NOMO-1 treated with DMSO at 0.1 percent for 48 hours (cell line): ENCODE measurements at regions not wholly inside any gene's neighbourhood (a gene's known extent, or its start where the extent isn't known, plus 50 kb on each side); places are given as distances from the start of the nearest gene placed in this dataset.

Experiments used
- DNase-seq: peaks from one replicate; lab custom pipeline; 2025; ENCODE audit not compliant: unreplicated experiment; lab: John Stamatoyannopoulos, UW

DNA sequence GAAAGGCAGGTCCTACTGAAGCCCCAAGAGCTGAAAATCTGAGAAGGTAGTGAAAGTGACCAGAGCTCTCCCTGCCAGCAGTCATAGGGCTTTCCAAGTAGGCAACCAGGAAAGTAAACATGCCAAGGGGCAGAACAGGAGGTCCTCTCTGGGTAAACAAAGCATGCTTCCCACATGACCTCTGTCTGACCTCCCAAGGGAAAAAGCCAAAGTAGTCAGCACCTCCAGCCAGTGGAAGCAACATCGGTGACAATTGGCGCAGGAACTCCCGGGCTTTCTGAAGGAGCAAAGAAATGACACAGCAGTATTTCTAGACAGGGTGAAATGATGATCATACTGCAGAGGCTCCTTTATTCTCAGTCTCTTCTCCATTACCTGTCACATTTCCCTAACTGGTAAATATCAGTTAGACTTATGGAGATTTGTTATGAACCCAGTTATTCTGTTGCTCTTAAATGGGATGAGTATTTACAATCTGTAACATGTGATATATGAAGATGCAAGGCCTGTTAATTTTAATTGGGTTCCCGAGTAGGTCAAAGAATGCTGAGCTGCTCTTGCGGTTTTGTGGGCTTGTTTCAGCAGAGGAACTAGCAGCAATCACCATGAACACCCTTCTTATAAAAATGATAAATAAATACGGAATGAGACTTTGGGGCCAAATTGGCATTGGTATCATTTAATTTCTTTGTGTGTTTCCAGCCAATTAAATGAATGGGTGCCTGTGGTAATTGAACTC is 321.0 kb downstream of the RND3 start:
- DNase-seq: no peak

DNA sequence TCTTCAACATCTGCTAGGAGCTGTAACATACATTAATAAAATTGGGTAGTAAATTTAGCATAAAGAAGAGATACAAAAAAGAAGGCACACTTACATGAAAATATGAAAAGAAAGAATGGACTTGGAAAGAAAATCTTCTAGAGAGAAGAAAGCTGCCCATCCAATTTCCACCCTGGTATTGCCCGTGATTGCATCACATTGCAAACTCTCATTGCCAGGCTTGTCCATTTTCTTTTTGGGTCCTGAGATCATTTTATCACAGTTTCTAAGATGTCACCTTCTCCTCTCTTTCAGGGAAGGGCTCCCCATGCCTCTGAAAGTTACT is 321.5 kb downstream of the RND3 start:
- no peak for DNase-seq

DNA sequence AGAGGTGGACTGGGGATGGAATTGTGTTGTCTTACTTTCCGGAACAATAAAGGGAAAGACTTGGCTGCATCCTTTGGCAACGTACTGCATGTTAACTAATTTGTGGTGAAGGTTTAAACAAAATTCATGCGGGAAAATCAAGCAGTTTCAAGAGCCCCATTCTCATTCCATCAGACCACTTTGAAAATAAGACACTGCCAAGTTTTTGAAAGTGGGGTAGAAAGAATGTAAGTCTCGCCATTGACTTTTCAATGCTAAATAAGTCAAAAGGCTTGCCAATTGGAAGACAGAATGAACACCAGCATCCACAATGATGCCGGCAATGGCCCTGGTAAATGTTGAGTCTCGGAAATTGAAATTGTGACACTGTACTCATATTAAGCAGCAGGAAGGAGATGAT is 322.0 kb downstream of the RND3 start:
- DNase-seq: no peak

DNA sequence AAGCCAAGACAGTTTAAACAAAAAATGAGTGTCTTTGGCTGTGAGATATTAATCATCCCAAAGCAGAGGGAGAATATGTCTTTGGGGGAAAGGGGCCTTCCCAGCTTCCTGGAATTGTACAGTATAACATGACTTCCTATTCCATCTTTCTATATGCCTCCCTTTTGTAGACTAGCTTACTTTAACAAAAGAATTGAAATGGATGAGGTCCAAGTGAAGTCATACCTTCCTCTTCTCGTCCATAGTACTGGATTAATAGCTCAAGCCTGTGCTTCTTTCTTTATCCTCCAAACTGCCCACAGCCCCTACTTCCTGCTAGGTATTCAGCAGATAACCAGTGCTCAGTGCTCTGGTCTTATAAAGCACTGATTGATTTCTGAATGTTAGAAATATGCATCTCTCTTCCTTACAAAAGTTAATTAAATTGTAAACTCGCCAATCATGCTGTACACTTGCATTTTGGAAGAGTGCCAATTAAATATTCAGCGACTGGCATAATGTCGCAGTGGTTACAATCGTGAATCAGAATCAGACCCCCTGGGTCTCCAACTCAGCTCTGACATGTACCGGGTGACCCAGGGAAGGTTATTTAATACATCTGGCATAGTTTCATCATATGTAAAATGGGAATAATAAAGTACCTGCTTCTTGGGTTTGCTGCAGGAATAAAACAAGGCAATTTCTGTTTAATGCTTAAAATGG is 325.1 kb downstream of the RND3 start:
- no peak for DNase-seq

DNA sequence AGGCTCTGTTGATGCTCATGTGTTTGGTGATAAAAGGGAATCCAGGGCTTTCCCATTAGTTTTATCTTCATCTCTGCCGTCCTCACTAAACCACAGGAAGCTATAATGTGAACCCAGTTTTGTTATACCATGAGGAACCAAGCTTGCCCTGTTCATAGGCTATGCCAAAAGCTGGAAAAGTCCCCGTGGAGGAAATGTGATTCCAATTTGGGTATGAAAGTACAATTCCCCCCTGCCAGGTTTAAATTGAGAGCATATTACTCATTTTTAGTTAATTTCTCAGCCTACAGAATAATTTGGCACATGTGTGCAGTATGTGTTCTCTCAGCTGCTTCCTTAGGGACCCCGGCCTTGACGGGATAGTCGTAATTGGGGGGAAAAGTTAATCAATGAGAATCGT is 327.4 kb downstream of the RND3 start:
- no peak for DNase-seq

DNA sequence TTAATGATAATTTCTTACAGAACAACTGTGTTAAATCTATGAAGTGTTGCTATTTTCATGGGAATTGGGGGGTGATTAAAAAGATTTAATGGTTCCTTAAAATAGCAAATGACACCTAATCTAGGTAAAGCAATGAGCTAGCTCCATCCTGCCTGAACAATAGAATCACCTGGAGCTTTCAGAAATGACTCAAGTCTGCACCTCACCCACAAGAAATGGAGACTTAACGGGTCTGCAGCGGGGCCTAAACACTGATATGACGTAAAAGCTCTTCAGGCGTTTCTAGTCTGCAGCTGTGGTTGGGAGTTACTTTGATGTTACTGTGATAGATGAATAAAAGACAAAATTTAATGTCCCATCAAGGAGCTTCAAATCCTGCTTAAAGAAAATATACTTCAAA is 328.2 kb downstream of the RND3 start:
- no peak for DNase-seq

DNA sequence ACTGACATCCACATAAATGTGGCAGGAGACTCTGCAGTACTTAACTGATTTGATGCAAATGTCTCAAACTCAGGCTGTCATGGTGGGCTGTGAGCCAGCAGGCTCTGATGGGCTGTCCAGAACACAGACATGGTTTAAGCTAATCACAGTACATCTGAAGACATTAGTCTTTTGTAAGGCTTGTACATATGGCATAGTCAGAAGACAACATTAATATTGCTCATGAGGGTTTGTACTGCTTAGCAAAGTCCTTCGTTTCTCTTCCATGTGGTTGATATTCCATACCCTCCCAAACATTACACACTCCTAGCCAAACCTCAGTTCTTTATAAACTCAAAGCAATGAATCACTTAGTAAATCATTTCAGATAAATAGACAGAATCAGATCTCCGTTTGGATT is 330.6 kb downstream of the RND3 start:
- DNase-seq: no peak

DNA sequence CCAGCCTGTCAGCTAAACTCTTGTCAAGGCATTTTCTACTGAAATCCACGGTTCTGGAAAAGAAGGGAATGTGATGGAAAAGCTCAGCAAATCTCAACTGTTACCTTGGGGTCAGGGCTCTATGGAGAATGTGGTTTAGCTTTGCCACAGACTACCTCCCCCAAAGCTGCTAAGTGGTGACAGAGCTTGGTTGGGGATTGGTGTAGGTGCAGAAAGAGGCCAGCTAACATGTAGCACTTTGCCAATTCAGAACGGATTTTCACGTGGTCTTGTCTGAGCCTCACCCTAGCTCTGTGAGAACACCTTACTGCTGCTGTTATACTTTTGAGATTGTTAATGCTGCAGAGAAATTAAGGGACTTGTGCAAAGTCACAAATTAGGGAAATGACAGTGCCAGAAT is 331.1 kb downstream of the RND3 start:
- DNase-seq: no peak

DNA sequence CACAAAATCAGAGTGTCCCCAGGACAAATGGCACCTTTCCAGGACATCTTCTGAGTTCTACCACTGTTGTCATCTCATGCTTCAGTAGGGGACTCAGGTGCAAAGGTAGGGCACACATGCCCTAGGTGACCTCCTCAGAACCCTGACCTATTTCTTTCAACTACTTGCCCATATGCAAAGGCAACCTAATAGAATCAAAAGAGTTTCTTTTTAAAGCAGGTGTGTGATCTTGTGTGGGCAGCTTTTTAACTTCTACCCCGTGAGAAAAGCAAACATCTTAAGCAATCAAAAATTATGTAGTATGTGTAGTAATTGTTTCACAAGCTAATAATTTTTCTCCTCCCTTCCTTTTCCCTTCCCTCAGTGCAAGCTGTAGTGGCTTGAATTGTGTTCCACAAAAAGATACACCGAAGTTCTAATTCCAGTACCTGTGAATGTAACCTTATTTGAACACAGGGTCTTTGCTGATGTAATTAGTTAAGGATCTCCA is 333.1 kb downstream of the RND3 start:
- DNase-seq: no peak

DNA sequence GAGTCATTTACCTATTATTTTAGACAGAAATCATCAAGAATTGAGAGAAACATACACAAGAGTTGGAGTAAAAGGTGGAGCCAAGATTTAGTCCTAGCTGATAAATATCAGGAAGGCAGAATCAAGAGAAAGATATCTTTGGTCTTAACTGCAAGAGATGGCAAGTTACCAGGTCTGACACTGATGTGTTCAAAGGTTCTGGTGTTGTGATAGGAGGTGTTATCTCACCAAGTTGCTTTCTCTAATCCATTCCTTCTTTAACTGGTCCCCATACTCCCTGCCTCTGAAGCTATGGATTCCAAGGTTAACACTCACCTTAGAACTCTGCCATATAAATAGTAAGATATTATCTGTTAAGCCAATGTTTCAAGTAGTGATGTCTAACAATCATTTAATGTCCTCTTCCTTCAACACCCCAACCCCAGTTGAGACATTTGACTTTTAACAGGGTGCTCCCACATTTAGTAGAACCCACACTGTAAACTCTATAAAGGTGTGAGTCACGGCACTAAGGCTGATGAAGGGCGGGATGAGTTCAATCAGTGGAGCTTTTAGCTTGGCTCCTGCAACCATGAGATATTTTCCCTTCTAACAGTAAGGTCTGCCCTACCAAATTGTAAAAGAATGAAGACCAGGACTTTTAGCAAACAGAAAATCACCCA is 333.7 kb downstream of the RND3 start:
- no peak for DNase-seq

DNA sequence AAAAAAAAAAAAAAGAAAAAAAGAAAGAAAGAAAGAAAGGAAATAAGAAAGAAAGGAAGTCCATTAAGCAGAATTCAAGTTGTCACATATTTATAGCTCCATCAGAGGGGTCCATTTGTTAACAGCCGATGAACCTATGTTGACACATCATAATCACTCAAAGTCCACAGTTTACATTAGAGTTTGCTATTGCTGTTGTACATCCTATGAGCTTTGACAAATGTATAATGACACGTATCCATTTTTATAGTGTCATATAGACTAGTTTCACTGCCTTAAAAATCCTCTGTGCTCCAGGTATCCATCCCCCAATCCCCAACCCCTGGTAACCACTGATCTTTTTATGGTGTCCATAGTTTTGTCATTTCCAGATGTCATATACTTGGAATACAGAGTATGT is 335.2 kb downstream of the RND3 start:
- DNase-seq: no peak

DNA sequence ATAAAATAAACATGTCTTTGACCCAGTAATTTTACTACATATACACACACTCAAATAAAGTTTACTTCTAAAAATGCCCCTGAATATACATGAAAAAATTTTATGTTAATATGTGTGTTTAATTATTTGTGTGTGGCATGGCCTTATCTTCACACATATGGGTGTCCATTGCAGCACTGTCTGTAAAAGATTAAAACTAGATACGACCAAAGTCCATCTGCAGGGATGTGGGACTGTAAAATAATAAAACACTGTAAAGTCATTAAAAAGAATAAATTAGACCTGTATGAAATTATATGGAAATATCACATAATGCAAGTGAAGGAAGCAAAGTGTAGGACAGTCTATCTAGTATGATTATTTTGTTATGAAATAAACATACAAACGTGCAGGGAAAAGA is 337.3 kb downstream of the RND3 start:
- no peak for DNase-seq

DNA sequence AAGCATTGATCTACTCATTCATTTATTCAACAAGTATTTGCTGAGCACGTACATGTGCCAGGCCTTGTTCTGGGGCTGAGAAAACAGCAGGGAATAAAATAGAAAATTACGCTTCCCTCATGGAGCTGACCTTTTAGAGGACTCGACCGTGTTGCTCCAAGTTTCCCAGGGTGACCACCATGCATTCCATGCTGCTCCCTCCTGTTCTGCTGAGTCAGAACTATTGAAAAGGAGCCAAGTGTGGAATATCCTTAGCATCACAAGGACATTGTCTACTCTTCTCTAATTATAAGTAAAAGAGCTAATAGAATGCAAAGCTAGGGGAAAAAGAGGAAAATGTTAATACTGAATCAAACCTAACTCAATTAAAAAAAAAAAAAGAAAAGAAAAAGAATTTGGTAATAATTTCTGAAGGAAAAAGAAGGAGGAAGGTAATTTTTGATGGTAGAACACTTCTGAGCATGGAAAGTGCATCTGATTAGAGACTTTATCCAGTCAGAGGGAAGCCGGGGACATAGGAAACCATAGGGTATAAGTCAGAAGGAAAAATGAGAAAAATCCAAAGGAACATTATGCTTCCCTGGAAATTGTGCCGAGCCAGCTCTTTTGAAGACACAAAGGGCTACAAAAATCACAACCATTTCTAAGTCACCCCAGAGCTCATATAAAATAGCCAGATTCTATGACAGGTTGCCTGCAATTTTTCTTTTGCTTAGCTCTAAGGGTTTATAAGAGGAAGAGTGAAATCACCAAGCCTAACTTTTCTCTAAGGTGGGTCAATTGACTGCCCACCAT is 339.4 kb downstream of the RND3 start:
- DNase-seq: no peak

DNA sequence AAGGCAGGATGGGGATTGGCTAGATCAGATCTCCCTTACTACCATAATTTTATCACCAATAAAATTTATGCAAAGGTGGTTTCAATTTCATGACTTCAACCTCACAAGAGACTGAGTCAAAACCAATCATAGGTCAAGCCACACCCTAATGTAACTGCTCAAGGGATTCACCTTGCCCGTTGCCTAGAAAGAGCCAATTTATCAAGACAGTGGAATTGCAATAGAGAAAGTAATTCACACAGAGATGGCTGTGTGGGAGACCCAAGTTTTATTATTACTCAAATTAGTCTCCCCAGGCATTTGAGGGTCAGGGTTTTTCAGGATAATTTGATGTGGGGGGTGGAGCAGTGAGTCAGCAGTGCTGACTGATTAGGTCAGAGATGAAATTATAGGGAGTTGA is 340.6 kb downstream of the RND3 start:
- no peak for DNase-seq

DNA sequence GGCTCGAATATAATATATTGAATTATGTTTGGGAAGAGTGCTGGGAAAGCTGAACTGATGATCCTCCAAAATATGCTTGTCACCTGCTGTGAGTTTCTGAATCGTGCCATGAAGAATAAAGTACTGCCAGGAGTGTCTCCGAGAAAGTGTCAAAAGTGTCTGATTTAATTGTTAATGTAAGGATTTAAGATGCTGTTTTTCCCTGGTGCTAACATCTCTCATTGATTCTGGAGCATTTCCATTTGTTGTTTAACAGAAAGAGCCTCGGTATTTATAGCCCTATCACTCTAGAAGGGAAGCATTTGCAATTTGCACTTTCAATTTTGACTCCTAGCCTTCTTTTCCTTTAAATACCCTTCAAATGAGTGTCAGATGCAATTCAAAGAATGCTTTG is 342.2 kb downstream of the RND3 start:
- DNase-seq: no peak

DNA sequence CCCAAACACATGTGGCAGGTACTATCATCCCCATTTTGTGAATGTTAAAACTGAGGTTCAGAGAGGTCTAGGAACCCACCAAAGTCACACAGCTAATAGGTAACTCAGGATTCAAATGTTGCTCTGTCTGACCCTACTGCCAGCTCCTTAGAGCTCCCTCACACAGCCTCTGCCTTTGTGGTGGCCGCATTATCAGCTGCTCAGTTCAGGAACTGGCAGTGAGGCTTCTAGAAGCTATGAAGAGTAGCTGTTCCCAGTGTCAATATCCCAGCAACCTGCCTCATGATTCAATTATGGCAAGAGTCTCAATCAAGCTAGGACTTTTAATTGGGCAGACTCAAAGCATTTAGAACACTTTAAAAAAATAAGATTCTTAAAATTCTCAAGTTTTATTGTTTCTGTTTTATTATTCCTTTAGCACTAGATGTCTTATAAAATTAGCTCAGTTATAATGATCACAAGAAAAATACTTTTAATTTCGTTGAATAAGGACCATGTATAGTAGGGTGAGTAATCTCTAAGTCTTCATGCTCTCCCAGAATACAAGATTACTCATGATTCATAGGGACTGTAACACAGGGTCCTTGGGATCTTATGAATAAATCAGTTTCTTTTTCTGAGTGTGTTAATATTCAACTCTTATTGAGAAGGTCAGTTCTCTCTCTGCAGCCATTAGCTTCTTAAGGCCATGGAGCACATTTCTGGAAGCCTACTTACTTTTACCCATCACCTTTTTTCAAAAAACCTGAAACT is 342.7 kb downstream of the RND3 start:
- no peak for DNase-seq

DNA sequence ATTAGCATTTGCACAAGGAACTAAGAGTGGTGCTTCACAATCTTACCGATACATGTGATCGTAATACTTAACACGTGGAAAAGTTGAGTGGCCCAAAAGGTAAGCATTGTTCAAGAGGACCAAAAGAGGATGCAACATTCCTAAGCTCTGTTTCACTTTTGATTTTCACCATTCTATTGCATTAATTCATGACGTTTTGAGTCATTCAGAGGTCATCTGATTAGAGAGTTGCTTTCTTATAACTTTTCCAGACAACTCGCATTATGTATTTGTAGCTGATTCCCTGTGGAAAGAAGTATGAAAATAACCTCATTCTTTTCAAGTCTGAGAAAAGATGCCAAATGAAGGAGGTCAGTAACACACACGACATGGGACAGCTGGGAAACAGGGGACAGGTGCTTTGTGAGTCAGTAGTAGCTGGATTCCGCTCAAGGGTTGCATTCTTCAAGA is 344.4 kb downstream of the RND3 start:
- no peak for DNase-seq

DNA sequence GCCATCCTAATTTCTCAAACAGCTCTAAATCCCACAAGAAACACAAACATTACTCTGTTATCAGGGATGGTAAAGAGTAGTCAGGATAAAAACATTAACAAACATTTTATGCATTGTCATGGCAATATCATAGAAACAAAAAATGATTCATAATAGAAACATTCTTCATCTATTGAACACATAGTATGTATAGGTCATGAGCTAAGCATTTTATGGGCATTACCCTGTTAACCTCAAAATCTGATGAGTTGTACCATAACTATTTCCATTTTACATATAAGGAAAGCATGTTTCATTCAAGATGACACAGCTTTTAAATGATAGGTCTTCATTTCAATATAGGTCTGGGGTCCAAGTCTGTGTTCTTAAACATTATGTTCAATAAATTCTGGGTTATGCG is 344.9 kb downstream of the RND3 start:
- DNase-seq: no peak

DNA sequence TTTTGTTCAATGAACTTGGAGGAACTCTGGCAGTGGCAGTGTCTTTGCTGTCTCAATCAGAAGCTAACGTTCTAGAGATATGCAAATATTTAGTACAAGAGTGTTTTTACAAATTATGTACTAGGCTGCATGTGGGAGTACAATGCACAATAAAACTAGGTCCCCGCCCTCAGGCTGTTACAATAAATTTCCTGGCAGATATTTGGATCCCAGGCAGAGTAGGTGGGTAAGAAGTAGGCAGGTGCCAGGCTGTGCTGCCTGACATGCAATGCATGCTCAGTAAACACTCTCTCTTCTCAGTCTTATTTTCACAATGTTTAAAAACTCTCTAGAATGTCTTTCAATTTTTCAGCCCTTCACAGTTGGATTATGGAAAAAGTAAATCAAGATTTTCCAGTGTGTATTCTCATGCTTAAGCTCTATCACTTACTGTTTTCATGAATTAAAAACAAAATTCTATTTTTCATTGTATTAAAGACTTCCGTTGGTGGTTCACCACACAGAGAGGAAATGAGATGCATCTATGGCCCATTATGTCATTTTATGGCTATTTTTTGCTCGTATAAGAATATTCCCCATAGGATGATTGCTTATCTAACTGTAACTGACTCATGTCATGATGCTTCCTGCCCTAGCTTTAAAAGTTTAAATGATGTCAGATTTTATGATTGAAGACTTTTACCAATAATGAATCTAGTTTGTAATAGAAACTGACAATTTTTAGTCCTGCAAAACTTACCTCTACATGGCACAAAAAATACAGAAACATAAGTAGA is 346.1 kb downstream of the RND3 start:
- no peak for DNase-seq

DNA sequence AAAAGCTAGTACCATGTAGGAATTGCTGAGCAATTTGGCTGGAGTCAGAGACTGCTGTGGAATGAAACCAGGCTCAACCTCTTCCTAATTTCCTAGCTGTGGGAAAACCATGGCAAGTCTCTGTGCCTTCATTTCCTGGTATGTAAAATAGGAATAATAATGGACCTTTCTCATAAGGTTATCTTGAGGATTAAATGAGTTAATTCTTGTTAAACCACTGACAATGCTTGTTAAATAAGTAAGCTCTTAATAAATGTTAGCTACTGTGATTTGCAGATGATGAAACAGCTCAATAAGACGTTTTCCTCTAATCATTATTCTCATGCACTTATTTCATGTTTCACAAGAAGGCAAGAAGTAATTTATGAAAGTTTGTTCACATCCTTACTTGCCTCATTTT is 346.7 kb downstream of the RND3 start:
- no peak for DNase-seq
